GM21360 (cell line): ENCODE measurements at regions not wholly inside any gene's neighbourhood (a gene's known extent, or its start where the extent isn't known, plus 50 kb on each side); places are given as distances from the start of the nearest gene placed in this dataset.

Source experiments
- ATAC-seq: cut with Tn5 transposase; IDR thresholded peaks from one replicate; pipeline ENCODE4 v1.9.1; 2021; ENCODE audit warnings: mild to moderate bottlenecking, moderate library complexity; ENCODE audit not compliant: unreplicated experiment

DNA sequence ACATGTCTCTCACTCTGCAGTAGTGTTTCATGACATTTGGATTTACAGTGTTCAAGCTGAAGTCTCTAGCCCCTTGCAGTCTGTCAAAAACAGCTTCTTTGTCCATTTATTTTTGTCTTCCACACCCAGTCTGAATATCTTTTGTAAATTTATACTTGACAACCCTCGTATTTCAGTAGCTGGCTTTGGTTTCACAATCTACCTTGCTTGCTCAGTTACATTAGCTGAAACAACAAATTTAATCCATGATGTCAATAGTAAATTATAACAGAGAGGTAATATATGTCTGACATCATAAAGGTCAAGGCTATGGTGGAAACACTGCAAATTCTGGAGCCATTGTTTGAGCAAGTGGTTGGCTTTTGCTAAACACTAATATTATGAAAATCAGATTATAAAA, 328.7 kb downstream of the MTX2 start:
- no peak for ATAC-seq

GRCh38 chr2:176598351-176598750, 329.1 kb downstream of the MTX2 start:
- ATAC-seq: no peak

- ATAC-seq: no peak
Observed at GRCh38 chr2:176599796-176600485, 330.7 kb downstream of the MTX2 start.

DNA sequence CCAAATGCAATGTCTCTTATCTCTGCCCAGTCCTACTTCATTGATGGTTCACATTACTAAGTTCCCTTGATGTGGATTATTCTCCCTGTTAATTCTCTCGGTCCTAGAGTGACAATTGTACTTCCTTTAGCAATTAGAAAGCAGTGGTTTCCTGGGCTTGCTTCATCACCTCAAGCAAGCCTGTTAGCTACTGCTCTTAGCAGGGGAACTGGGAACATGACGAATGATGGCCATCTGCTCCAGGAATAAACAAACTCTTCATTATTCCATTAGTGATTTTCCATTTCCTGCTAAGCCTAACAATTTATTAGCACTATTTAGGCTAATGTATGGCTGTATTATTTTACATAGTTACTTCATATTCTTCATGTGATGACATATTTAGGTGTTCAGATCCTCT, 331.8 kb downstream of the MTX2 start:
- no peak for ATAC-seq

- ATAC-seq: no peak
Observed at GRCh38 chr2:176612036-176612435, 342.8 kb downstream of the MTX2 start.

DNA sequence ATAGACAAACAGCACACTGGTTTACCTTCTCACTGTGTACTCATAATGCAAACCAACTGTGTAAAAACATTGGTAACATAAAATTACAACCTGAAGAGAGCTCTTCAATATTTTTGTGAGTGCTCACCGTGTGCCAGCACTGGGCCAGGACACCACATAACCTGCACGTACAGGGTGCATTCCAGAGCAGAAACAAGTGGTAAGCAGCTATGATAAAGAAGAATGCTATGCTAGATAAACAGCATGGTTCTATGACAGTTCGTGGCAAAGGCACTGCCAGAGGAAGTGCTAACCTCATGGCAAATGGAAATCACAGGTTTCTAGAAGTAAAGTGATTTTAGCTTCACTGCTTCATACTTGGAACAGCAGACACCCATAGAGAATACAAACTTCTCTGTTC, 343.5 kb downstream of the MTX2 start:
- no peak for ATAC-seq

DNA sequence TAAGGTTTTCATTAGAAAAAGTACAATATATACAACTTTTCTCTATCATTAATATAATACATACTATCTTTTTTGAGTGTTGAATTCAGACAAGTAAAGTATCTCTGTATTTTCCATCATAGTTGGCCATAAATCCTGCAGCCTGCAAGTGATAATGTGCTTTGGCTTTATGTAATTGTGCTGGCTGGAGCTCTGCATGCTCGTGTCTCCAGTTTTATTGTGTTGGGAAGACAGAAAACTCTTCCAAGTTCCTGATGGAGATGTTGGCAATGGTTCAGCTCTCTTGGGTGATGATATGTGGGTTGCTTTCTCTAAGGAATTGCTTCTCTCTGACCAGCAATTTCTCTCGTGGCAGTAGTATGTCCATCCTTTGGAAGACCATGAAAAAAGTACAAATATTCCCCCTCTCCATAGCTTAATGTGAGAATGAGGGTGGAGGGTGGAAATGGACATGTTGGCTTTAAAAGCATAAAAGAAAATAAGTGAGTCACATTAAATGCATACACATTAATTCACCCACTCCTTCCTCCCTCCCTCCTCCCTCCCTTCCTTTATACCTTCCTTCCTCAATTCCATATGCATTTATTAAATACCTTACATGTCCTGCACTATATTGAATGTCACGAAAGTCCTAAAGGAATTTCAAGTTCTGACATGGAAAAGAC, 344.2 kb downstream of the MTX2 start:
- no peak for ATAC-seq

DNA sequence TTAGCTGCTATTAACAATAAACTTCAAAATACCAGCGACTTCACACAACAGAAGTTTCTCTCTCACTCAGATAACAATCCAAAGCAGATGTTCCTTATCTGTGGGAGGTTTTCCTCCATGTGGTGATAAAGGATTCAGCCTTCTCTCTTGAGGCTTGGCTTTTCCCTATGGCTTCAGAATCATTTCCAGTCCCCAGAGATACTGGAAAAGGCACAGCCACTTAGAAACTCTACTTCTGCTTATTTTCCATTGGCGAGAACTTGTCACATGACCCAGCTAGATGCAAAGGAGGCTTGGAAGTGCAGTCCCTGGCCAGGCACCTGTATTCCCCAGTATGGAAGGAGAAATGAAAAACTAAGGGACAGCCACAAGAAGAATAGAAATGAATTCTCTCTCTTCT, 344.8 kb downstream of the MTX2 start:
- ATAC-seq: no peak

DNA sequence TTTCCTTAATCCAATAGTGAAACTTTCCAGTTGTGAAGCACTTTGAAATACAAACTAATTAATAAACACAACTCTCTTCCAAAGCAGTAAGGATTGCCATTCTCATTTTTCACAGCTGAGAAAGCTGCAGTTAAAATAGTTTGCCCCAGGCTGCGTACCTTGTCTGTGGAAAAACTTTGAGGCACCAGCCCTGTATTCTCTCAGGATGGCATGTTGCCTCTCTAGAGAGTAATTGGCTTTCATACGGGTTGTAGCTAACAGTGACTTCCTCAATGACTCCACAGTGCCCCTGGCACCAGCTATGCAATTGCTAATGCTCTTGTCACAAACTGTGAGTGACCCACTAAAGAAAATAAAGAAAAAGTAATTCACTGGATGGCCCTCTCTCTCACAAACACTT, 345.7 kb downstream of the MTX2 start:
- ATAC-seq: no peak

- no peak for ATAC-seq
Observed at GRCh38 chr2:176619504-176619903, 350.3 kb downstream of the MTX2 start.

DNA sequence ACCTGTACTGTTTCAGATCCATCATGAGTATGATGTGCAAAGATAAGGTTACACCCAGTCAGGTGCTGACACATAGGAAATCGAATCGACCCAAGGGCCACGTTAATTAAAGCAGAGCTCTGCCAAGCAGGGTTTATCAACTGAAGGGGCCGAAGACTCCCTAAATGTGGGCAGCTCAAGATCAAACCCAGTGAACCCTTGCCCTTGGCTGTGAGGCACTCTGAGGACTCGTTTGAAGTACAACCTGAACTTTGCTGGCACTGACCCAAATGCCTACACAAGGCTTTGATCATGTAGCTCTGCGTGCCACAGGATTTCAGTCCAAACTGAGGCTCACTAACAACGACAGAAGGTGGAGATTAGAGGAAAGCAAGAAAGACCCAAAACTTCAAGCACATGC, 352.1 kb downstream of the MTX2 start:
- no peak for ATAC-seq

DNA sequence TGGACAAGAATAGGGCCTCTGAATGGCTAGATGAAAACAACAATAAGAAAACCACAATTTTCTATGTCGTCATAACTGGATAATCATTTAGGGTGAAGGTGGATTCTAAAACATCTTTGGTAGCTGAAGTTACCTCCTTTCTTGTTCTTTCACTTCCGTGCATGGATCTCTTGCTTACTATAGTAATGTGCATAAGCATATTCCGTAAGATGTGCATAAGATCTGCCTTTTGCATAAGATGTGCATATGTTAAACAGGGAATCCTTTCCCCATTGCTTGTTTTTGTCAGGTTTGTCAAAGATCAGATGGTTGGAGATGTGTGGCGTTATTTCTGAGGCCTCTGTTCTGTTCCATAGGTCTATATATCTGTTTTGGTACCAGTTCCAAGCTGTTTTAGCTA, 353.6 kb downstream of the MTX2 start:
- ATAC-seq: no peak

DNA sequence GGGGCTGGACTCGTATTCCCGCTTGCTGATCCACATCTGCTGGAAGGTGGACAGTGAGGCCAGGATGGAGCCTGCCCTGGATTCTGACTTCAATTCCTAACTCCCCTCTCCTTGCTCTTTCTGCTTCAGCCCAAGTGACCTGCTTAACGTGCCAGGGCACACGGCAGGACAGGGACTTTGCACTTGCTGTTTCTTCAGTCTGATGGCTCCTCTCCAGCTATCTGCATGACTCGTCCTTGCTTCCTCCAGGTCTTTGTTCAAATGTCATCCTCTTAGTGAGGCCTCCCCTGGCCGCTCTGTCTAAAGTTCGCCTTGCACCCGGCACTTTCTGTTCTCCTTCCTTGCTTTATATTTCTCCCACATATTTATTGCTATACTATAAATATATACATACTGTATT, 357.6 kb downstream of the MTX2 start:
- ATAC-seq: no peak

GRCh38 chr2:176628438-176628837, 359.2 kb downstream of the MTX2 start:
- ATAC-seq: no peak

DNA sequence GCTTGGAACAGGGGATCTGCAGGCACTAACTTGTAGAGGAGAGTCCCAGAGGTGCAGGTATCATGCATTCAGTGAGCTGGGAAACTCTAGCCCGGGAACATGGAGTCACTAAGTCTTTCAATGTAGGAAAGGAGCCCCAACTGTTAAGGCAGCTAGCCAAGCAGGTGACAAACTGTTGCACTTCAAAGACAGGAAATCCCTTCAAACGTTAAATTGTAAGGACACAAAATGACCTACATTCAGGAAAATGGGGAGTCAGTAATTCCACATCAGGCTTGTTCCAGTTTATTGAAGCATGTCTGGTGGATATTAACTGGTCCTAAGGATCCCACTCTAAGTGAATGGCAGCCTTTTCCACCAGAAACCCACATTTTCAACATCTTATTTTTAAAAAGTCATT, 364.5 kb downstream of the MTX2 start:
- no peak for ATAC-seq

DNA sequence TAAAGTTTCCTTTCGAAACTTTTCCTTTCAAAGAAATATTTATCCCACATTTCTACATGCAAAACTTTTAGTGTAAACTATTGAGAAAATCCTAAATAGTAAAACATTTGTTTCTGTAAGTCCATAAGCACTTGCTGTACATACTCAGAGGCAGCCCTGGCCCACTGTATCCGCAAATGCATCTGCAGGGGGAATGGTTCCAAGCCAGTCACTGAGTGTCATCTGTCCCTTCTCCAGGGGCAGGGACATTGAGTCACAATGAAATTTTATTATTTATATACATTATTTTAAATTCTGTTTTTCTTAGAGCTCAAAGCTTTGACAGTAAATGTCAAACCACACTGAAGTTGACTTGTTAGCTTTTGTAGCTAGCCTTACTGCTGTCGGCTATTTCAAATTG, 367.2 kb downstream of the MTX2 start:
- no peak for ATAC-seq

GRCh38 chr2:176637142-176637485, 367.9 kb downstream of the MTX2 start:
- no peak for ATAC-seq

DNA sequence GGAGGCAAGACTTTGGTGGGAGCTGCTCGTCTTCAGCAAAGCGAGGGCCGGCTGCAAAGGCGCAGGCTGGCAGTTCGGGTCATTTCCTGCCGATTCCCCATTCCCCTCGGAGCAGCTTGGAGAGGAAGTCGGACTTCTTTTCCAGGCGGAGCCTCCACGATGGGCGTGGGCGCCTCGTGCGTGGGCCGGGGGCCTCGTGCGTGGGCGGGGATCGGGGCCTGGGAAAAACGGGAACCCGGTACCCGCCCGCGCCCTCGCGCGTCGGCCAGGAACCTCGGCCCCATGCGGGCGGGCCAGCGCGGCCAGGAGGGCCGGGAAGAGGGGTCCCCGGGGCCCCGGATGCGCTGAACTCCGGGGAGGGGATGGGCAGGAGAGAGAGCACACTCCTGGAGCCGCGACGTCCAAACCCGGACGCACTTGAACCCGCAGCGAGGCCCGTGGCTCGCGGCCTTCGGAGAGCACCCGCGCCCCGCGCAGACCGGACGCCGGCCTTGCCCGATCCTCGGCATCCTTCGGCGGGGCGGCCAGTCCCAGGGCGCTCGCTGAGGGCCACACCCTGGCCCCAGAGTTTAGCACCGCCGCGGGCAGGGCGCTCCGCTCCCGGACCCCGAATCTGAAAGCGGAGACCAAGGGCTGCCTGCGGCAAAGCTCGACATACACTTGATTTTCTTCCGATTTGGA, 368.4 kb downstream of the MTX2 start:
- ATAC-seq: peak; percentile 29

DNA sequence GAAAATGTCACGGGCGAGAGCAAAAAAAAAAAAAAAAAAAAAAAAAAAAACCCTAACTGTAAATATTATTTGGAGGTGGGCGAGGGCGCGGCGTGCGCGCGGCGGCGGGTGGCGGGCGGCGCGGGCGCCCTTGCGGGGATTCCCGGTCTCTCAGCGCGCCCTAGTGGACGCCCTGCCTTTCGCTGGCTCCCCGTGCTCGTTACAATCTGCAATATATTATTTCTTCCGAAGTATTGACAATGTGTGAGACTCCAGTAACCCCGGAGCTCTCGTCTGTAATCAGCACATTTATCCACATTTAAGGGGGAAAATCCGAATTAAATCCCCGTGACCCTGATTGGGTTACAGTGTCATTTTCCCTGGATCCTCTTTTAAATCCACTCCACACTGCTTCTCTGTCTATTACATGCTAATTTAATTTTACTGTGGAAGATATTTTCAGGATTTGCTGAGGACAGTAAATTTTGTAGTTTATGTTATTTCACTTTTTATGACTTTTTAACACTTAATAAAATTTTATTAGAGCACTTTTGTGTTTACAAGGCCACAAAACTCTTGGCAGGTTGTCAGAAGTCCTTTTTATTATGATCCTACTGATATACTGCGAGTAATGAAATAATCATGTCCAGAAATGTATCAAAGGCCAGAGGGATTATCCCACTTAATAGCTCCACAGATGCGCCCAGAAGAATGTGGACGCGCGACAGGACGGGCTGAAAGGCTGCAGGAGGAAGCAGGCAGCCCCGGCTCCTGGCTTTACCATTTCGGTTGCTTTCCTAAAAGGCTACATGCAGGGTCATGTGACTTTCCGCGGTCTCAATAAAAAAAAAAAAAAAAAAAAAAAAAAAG, 369.1 kb downstream of the MTX2 start:
- ATAC-seq: peak; percentile 79

DNA sequence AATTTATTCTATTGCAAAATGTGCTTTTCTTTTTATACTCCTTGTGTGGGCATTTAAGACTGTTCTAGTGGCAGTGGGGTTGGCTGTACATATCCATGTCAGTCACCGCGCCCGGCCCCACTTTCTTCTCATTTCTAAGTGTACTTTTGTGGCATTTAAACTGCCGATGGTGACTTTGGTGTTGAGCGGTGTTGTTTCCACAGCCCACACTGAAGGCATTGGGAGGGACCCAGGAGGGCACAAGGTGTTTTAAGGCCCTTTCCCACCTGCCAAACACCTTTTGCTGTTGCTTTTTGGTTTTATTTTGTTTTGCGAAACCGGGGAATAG, 369.7 kb downstream of the MTX2 start:
- no peak for ATAC-seq

DNA sequence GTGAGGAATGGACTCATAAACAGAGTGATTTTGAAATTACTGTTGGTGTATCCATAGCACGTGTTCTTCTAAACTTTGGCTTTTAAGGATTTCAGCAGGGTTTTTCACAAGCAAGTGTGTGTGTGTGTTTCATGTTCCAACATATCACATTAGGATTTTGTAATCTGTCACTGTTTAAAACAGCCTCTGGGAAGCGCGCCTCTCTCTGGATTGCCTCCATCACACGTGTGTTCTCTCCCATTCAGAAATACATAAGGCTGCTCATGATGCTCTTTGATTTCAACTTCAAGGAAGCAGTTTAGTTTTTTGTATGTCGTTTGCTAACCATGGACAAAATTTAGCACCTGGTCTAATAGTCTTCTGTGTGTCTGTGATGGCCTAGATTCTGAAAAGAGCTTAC, 370.4 kb downstream of the MTX2 start:
- no peak for ATAC-seq

DNA sequence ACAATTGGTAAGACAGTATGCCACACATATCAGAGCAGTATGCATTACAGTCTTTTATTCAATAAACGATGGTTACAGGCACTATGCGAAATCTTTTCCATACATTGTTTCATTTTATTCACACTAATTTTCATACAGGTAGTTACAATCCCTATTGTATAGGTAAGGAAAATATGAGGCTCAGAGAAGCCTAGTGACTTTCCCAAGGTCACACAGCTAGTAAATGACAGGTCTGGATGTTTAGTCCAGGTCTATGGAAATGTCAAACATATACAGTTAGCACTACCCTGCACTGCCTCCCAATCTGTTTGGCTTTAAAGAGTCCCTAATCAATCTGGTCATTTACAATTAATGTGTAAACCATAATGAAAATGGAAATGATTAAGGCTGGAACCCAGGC, 372.2 kb downstream of the MTX2 start:
- ATAC-seq: no peak
